ENCODE measurements at regions not wholly inside any gene's neighbourhood (a gene's known extent, or its start where the extent isn't known, plus 50 kb on each side); places are given as distances from the start of the nearest gene placed in this dataset.
A peak's percentile ranks its signal among the peaks of the same experiment; 100 is the strongest.

DNA sequence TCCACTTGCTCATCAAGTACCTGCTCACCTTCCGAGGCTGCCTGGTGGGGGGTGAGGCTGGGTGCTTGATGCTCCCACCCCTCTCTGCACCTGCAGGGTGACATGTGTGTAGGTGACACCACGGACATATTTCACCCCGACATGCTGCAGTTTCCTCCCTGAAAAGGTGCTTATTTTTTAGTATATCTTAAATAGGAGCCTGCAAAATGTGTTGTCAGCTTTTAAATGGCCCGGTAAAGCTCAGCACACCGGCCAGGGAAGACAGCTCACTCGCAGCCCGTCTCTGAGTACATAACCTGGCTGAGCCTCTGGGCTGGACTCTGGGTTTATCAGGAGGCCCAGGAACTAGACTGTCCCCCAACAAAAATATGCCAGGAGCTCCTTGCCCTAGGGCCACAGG, 89.3 kb upstream of the LINGO1 start:
- POLR2A ChIA-PET (ENCODE audit: partially characterized antibody): interaction anchor here (0.9 to 1.7 kb wide), 3 partner anchors 9 to 42 kb away, joined by 3 to 4 read pairs (median 4); no protein-coding TSS in a partner anchor
- Histone ChIP-seq H3K4me3 (ENCODE audit: extremely low read depth in 1 of 4, insufficient read depth in 2 of 4, low read depth in 3 of 4, low read length in 4 of 4) (no peak overlapping the region), H2BK15ac (ENCODE audit: low read length) (no peak overlapping the region), H3K79me1 (ENCODE audit: low read depth, low read length) (no peaks in the 10 kb centered on the region), H3K9ac (replicated peaks in 1 of 4; ENCODE audit: extremely low read depth in 1 of 4, low read depth in 3 of 4, low read length in 3 of 4) (no peak overlapping the region), H3K23ac (ENCODE audit: insufficient read length) (no peak overlapping the region), H4K5ac (ENCODE audit: insufficient read length, low read depth, low read length) (no peak overlapping the region), H4K91ac (replicated peaks; ENCODE audit: insufficient read length, low read length) (peak overlapping the region; percentile 20), H2BK20ac (ENCODE audit: low read length) (no peak overlapping the region), H3K23me2 (ENCODE audit: low read depth, low read length) (no peaks in the 10 kb centered on the region), H3K4ac (replicated peaks; ENCODE audit: insufficient read length, low read depth, low read length) (no peak overlapping the region), H3K27me3 (replicated peaks in 1 of 4; ENCODE audit: control insufficient read depth in 3 of 4, extremely low read depth in 1 of 4, insufficient read depth in 3 of 4, low read length in 3 of 4) (no peaks in the 10 kb centered on the region), H4K20me1 (replicated peaks in 1 of 2; ENCODE audit: control insufficient read depth in 1 of 2, insufficient read depth in 2 of 2, low read length in 2 of 2) (no peaks in the 10 kb centered on the region), H2AK5ac (ENCODE audit: low read depth, low read length) (no peak overlapping the region), H3K56ac (replicated peaks; ENCODE audit: insufficient read length, low read depth, low read length) (no peak overlapping the region), H4K8ac (ENCODE audit: extremely low read depth, insufficient read depth, low read length) (no peak overlapping the region), H3K36me3 (ENCODE audit: control insufficient read depth in 2 of 4, insufficient read depth in 4 of 4, low read length in 3 of 4) (no peaks in the 10 kb centered on the region), H3K4me1 (replicated peaks in 1 of 4; ENCODE audit: control insufficient read depth in 3 of 4, insufficient read depth in 4 of 4, low read length in 3 of 4) (peaks cover 0 to 2% (median 0%) of the 10 kb centered on the region in 4 experiments; a peak in 1 of 7 replicates), H3K27ac (ENCODE audit: low read depth, low read length) (no peak overlapping the region), H2BK120ac (replicated peaks; ENCODE audit: low read depth, low read length) (no peak overlapping the region), H3K4me2 (ENCODE audit: insufficient read depth in 1 of 2, low read depth in 2 of 2, low read length in 2 of 2) (no peak overlapping the region), H2BK5ac (ENCODE audit: low read depth, low read length) (no peak overlapping the region; the same call in 1 of the 2 replicates), H3K14ac (ENCODE audit: insufficient read length) (no peak overlapping the region), H3K9me3 (ENCODE audit: insufficient read depth in 2 of 2, low read depth in 1 of 2, low read length in 1 of 2) (no peaks in the 10 kb centered on the region), H2AFZ (ENCODE audit: low read length) (no peak overlapping the region), H2BK12ac (ENCODE audit: low read depth, low read length) (no peak overlapping the region), H3K18ac (ENCODE audit: extremely low read depth, low read length) (no peak overlapping the region), H3K79me2 (ENCODE audit: control insufficient read depth in 1 of 2, insufficient read depth in 2 of 2, low read length in 2 of 2) (no peaks in the 10 kb centered on the region)
- DNase-seq (ENCODE audit: low read depth in 1 of 2, low spot score in 2 of 2) (no peak), FAIRE-seq (no peak)
- 86% methylated on average over 7 of the region's 7 CpGs; no CpG with 5 or more reads in 1 of the 2 experiments for whole genome bisulfite sequencing, 2 experiments (ENCODE audit: extremely low coverage in 1 of 2, insufficient coverage in 1 of 2, insufficient read length in 1 of 2, insufficient replicate concordance in 2 of 2, low coverage in 1 of 2, low lambda C conversion rate in 2 of 2, missing lambda C conversion rate in 1 of 2)
- CTCF ChIA-PET (ENCODE audit: partially characterized antibody): interaction anchor here (0.7 to 2.5 kb wide), 11 partner anchors 9 to 100 kb away, joined by 3 to 9 read pairs (median 4); no protein-coding TSS in a partner anchor
- TF ChIP-seq SAP30 (IDR thresholded peaks at IDR 0.05; ENCODE audit: insufficient read depth, insufficient replicate concordance, low read length): no peak
- TF ChIP-seq, protein P1, sequence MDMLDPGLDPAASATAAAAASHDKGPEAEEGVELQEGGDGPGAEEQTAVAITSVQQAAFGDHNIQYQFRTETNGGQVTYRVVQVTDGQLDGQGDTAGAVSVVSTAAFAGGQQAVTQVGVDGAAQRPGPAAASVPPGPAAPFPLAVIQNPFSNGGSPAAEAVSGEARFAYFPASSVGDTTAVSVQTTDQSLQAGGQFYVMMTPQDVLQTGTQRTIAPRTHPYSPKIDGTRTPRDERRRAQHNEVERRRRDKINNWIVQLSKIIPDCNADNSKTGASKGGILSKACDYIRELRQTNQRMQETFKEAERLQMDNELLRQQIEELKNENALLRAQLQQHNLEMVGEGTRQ (IDR thresholded peaks at IDR 0.05; ENCODE audit: low read length): no peak
- TF ChIP-seq SIX5 (IDR thresholded peaks at IDR 0.05; ENCODE audit: low read depth, low read length): no peak
- no peak for TF ChIP-seq CBX8 (IDR thresholded peaks at IDR 0.05; ENCODE audit: borderline replicate concordance, low read depth, low read length)

All from H1 (cell line).